Stomach (tissue), 8 donors: ENCODE measurements at regions not wholly inside any gene's neighbourhood (a gene's known extent, or its start where the extent isn't known, plus 50 kb on each side); places are given as distances from the start of the nearest gene placed in this dataset.

ENCODE experiments used
- DNase-seq, 2 donors: peaks; one replicate each; pipeline versions ENCODE4 v3.0.0 to v3.0.0-alpha.2; 2013 to 2019
- H3K27ac ChIP-seq, 5 donors: fragments of 200-600 bp in 4 of 5; sonication (generic) in 4 of 5; one replicate each; pipeline ENCODE4 v1.5.1; 2013 to 2019; ENCODE audit warnings: mild to moderate bottlenecking in 1 of 5, moderate library complexity in 1 of 5
- H3K27me3 ChIP-seq, 3 donors: fragments of 200-600 bp; sonication (generic); one replicate each; pipeline ENCODE4 v1.5.1; 2017 to 2019; ENCODE audit warnings: mixed run types in 1 of 3
- H3K36me3 ChIP-seq, 4 donors: fragments of 200-600 bp; sonication (generic); 1 replicate in 3 of 4; 2 replicates in 1 of 4; pipeline ENCODE4 v1.5.1; 2016 to 2019
- H3K4me1 ChIP-seq, 4 donors: fragments of 200-600 bp; sonication (generic); one replicate each; pipeline ENCODE4 v1.5.1; 2016 to 2019
- H3K4me3 ChIP-seq, 4 donors: fragments of 200-600 bp; sonication (generic) in 3 of 4; one replicate each; pipeline ENCODE4 v1.5.1; 2016 to 2019; ENCODE audit warnings: mild to moderate bottlenecking in 1 of 4
- H3K9me3 ChIP-seq, 4 donors: fragments of 200-600 bp; sonication (generic); one replicate each; pipeline ENCODE4 v1.5.1; 2016 to 2019
- EP300 ChIP-seq: sonication (generic); formaldehyde crosslinking; IDR thresholded peaks from one replicate; pipeline ENCODE4 v1.6.1; 2017; ENCODE audit warnings: antibody characterized with exemption
- POLR2A ChIP-seq, 4 donors: fragments of 450-650 bp; IDR thresholded peaks; one replicate each; pipeline ENCODE4 v1.6.1; 2016; ENCODE audit warnings: antibody characterized with exemption in 4 of 4, control low read depth in 2 of 4, mild to moderate bottlenecking in 1 of 4, moderate library complexity in 1 of 4
- POLR2AphosphoS5 ChIP-seq, 3 donors: sonication (generic); formaldehyde crosslinking; IDR thresholded peaks; one replicate each; pipeline ENCODE4 v1.6.1; 2016; ENCODE audit warnings: antibody characterized with exemption in 3 of 3
- WGBS, 5 donors: extraction: QIAGEN DNeasy Blood & Tissue Kit in 3 of 5; methylation state at CpG; one replicate each; pipeline versions ENCODE4 v1.1.5 to v1.1.7; 2013 to 2018; 5-methylcytosine and 5-hydroxymethylcytosine counted together
- intact Hi-C: fragments of 100-400 bp; cut with DNase I; formaldehyde crosslinking; loops from one replicate; pipeline ENCODE4 v1.15.1; 2023; ENCODE audit warnings: low total_unique reads
- TF ChIP-seq, protein P1 (sequence below), 7 experiments: fragments of 450-650 bp in 4 of 7; fragments of 200-600 bp in 3 of 7; sonication (generic) in 3 of 7; IDR thresholded peaks; one replicate each; pipeline ENCODE4 v1.5.1; 2016 to 2019; ENCODE audit warnings: antibody characterized with exemption in 7 of 7, control low read depth in 2 of 7, mild to moderate bottlenecking in 1 of 7
- donor health status: healthy with polysubstance abuse.
- donor health status: Bipolar disorder and iron deficiency.
- donor health status: healthy.

DNA sequence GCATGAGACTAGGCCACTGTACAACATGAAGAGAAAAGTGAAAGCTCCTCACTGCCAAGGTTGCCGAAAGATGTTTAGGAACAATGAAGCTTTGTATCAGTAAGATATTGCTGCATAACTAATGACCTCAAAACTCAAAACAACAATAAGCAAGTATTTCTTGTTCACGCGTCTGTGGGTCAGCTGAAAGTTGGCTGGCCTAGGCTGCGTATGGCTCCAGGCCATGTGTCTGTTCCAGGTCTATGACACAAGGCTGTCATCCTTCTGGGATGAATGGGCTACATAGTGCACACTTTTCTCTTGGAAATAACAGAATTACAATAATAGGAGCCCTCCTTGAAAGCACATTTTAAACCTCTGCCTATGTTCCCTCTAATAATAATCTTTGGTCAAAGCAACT, 515.9 kb downstream of the PLPP3 start:
- Histone ChIP-seq H3K27ac (no peak overlapping the region), H3K36me3 (no peaks in the 10 kb centered on the region), H3K4me3 (no peak overlapping the region), H3K27me3 (no peaks in the 10 kb centered on the region), H3K9me3 (no peaks in the 10 kb centered on the region), H3K4me1 (no peaks in the 10 kb centered on the region)
- DNase-seq: no peak
- intact Hi-C loops: no loop called here
- 73 to 92% (median 91%) methylated on average over 4 of the region's 4 CpGs for WGBS, 5 donors
- no peak for TF ChIP-seq POLR2AphosphoS5 (IDR thresholded peaks at IDR 0.05)
- TF ChIP-seq, protein P1, sequence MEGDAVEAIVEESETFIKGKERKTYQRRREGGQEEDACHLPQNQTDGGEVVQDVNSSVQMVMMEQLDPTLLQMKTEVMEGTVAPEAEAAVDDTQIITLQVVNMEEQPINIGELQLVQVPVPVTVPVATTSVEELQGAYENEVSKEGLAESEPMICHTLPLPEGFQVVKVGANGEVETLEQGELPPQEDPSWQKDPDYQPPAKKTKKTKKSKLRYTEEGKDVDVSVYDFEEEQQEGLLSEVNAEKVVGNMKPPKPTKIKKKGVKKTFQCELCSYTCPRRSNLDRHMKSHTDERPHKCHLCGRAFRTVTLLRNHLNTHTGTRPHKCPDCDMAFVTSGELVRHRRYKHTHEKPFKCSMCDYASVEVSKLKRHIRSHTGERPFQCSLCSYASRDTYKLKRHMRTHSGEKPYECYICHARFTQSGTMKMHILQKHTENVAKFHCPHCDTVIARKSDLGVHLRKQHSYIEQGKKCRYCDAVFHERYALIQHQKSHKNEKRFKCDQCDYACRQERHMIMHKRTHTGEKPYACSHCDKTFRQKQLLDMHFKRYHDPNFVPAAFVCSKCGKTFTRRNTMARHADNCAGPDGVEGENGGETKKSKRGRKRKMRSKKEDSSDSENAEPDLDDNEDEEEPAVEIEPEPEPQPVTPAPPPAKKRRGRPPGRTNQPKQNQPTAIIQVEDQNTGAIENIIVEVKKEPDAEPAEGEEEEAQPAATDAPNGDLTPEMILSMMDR (IDR thresholded peaks at IDR 0.05): no peak

DNA sequence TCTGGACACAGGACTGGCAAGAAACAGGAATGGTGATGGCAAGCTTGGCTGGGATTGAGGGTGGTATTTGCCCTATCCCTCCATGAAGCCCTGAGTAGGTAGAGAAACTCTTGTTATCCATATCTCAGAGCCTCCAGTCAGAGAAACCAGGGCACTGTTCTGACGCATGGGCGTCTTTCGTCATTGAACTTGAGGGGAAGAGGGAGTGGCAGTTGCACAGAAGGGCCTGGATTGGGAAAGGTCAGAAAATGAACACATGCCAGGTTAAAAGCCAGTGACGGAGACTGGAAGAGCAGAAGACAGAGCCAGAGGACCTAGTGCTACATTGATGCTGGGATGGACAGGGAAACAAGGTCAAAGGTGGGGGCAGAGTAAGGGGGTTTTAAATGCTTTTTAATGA, 516.7 kb downstream of the PLPP3 start:
- TF ChIP-seq, protein P1 (IDR thresholded peaks at IDR 0.05): no peak
- TF ChIP-seq EP300 (no peak), POLR2AphosphoS5 (IDR thresholded peaks at IDR 0.05) (no peak), POLR2A (IDR thresholded peaks at IDR 0.05) (no peak)

DNA sequence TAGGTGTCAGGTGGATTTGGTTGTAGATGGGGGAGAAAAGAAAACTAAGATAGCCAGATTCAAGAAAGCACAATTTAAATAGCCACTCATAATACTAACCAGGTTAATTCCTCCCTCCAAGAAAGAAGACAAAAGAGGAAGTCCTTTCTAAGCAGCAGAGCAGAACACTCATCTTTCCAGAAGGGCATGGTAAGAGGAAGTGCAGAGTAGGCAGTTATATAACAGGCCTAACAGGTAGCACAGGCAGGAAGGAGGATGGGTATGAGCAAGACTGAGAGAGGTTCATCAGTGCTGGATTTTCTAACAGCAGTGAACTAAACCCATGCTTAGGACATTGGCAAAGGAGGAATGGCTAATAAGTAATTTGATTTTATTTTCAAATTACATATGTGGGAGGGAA, 517.5 kb downstream of the PLPP3 start:
- H3K4me1 ChIP-seq: peaks cover 0 to 12% (median 4%) of the 10 kb centered on the region in 4 donors
- no peaks in the 10 kb centered on the region for H3K9me3 ChIP-seq
- TF ChIP-seq POLR2A (IDR thresholded peaks at IDR 0.05) (no peak), POLR2AphosphoS5 (IDR thresholded peaks at IDR 0.05) (no peak), EP300 (no peak)
- TF ChIP-seq, protein P1 (IDR thresholded peaks at IDR 0.05): no peak
- H3K27me3 ChIP-seq: no peaks in the 10 kb centered on the region
- no peaks in the 10 kb centered on the region for H3K36me3 ChIP-seq
- no peak overlapping the region for H3K4me3 ChIP-seq
- H3K27ac ChIP-seq: no peak overlapping the region
- no peak for DNase-seq
- intact Hi-C loops: no loop called here

More for the DNA sequence above, 516.7 kb downstream of the PLPP3 start:
- intact Hi-C loops: no loop called here
- no peaks in the 10 kb centered on the region for H3K9me3 ChIP-seq
- H3K27me3 ChIP-seq: no peaks in the 10 kb centered on the region
- H3K27ac ChIP-seq: no peak overlapping the region
- DNase-seq: no peak
- H3K4me1 ChIP-seq: peaks cover 0 to 5% (median under 1%) of the 10 kb centered on the region in 4 donors
- 79 to 95% (median 88%) methylated on average over 4 of the region's 4 CpGs for WGBS, 5 donors
- H3K36me3 ChIP-seq: no peaks in the 10 kb centered on the region
- H3K4me3 ChIP-seq: no peak overlapping the region

DNA sequence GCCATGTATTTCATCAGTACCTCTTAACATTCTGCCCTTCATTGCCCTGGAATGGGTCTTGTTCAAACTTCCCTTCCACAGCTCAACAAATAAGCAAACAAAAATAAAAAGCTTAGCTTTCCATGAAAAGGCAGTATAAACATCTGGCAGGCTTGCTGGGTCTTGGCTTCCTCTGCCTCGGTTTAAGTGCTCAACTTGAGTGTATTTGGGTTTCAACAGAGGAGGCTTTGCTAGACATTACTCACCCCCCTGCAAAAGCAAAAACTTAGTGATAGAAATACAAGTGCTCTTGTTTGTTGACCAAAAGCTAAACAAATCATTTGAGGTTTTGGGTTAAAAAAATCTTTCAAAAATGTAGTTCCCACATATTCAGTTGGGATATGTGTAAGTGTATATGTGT, 518.5 kb downstream of the PLPP3 start:
- no peaks in the 10 kb centered on the region for H3K9me3 ChIP-seq
- H3K4me3 ChIP-seq: no peak overlapping the region
- TF ChIP-seq POLR2AphosphoS5 (IDR thresholded peaks at IDR 0.05): peak in 1 of 3 donors; percentile 29
- TF ChIP-seq, protein P1 (IDR thresholded peaks at IDR 0.05): no peak
- 27 to 40% (median 37%) methylated on average over 1 of the region's 1 CpG for WGBS, 5 donors
- H3K4me1 ChIP-seq: peaks cover 0 to 20% (median 6%) of the 10 kb centered on the region in 4 donors
- DNase-seq: peak in 1 of 2 donors; percentile 56
- intact Hi-C loops: no loop called here
- no peaks in the 10 kb centered on the region for H3K36me3 ChIP-seq
- H3K27ac ChIP-seq: peak overlapping the region in 1 of 5 donors; percentile 13
- no peaks in the 10 kb centered on the region for H3K27me3 ChIP-seq
